ENCODE measurements at regions not wholly inside any gene's neighbourhood (a gene's known extent, or its start where the extent isn't known, plus 50 kb on each side); places are given as distances from the start of the nearest gene placed in this dataset.

GRCh38 chr2:7594211-7594610, 677.0 kb downstream of the RNF144A start:
- H3K27ac ChIP-seq (ENCODE audit: low read length): no peak overlapping the region
- no peaks in the 10 kb centered on the region for H3K9me3 ChIP-seq (ENCODE audit: insufficient read depth, low read depth, low read length)
- no peaks in the 10 kb centered on the region for H3K4me1 ChIP-seq (ENCODE audit: insufficient read depth, low read length)
- H3K36me3 ChIP-seq (ENCODE audit: insufficient read depth, low read depth, low read length): no peaks in the 10 kb centered on the region
- no peaks in the 10 kb centered on the region for H3K27me3 ChIP-seq (ENCODE audit: insufficient read depth, low read length)
- no peak overlapping the region for H3K9ac ChIP-seq (ENCODE audit: low read depth, low read length)
- H3K4me3 ChIP-seq (ENCODE audit: low read length): no peak overlapping the region

DNA sequence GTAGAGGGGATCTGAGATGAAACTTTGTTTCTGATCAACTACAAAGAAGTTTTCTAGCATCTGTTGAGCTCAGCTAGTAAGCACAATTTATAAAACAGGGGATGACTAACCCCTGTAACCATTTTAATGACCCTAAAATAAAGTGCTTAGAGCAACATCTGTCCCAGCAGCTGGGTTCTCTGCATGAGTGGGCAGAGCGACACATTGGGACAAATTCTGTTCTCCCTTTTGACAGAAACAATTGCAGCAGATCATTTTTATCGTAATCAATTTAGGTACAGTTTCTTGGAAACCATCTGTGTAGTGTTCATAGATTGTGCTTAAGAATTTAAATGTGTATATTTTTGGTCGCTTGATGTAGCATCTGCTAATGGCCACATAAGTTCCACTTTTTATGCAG, 678.0 kb downstream of the RNF144A start:
- no peaks in the 10 kb centered on the region for H3K36me3 ChIP-seq (ENCODE audit: insufficient read depth, low read depth, low read length)
- no peak overlapping the region for H3K9ac ChIP-seq (ENCODE audit: low read depth, low read length)
- no peaks in the 10 kb centered on the region for H3K9me3 ChIP-seq (ENCODE audit: insufficient read depth, low read depth, low read length)
- no peak overlapping the region for H3K27ac ChIP-seq (ENCODE audit: low read length)
- no peak overlapping the region for H3K4me3 ChIP-seq (ENCODE audit: low read length)
- no peaks in the 10 kb centered on the region for H3K4me1 ChIP-seq (ENCODE audit: insufficient read depth, low read length)
- no peaks in the 10 kb centered on the region for H3K27me3 ChIP-seq (ENCODE audit: insufficient read depth, low read length)

DNA sequence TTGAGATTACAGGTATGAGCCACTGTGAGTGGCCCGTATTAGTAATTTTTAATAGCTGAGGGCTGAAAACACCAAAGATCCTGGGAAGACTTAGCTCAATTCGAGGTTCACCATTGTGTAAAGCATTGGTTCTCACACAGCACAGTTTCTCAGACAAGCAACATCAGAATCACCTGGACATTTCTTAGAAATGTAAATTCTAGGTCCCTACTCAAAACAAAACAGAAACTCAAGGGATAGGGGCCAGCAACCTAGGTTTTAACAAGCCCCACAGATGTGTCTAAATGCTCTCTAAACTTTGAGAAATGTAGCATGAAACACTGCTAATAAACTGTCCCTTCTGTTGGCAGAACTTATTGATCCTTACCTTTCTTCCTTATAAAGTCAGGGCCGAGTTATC, 681.2 kb downstream of the RNF144A start:
- Histone ChIP-seq H3K27me3 (ENCODE audit: insufficient read depth, low read length) (no peaks in the 10 kb centered on the region), H3K9ac (ENCODE audit: low read depth, low read length) (no peak overlapping the region), H3K4me1 (ENCODE audit: insufficient read depth, low read length) (no peaks in the 10 kb centered on the region), H3K27ac (ENCODE audit: low read length) (no peak overlapping the region), H3K9me3 (ENCODE audit: insufficient read depth, low read depth, low read length) (no peaks in the 10 kb centered on the region), H3K36me3 (ENCODE audit: insufficient read depth, low read depth, low read length) (no peaks in the 10 kb centered on the region), H3K4me3 (ENCODE audit: low read length) (no peak overlapping the region)

GRCh38 chr2:7599462-7600258, 682.4 kb downstream of the RNF144A start:
- Histone ChIP-seq H3K9me3 (ENCODE audit: insufficient read depth, low read depth, low read length) (no peaks in the 10 kb centered on the region), H3K27ac (ENCODE audit: low read length) (no peak overlapping the region), H3K9ac (ENCODE audit: low read depth, low read length) (no peak overlapping the region), H3K4me1 (ENCODE audit: insufficient read depth, low read length) (no peaks in the 10 kb centered on the region), H3K36me3 (ENCODE audit: insufficient read depth, low read depth, low read length) (no peaks in the 10 kb centered on the region), H3K4me3 (ENCODE audit: low read length) (no peak overlapping the region), H3K27me3 (ENCODE audit: insufficient read depth, low read length) (no peaks in the 10 kb centered on the region)

DNA sequence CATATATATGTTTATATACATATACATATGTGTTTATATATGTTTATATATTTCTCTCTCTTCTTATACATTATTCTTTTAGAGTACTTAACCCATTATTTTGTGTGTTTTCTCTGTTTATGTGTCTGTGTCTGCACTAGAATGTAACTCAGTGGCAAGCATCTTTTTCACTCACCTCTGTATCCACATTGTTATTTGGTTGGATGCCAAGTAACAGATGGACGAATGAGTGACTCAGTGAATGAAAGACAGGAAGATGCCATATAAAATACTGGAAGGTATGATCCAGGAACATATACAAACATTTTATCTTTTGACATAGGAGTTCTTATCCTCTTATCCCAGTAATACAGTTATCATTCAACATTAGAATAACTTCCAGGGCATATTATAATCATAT, 684.8 kb downstream of the RNF144A start:
- H3K9ac ChIP-seq (ENCODE audit: low read depth, low read length): no peak overlapping the region
- H3K27me3 ChIP-seq (ENCODE audit: insufficient read depth, low read length): no peaks in the 10 kb centered on the region
- no peaks in the 10 kb centered on the region for H3K4me1 ChIP-seq (ENCODE audit: insufficient read depth, low read length)
- no peaks in the 10 kb centered on the region for H3K36me3 ChIP-seq (ENCODE audit: insufficient read depth, low read depth, low read length)
- H3K9me3 ChIP-seq (ENCODE audit: insufficient read depth, low read depth, low read length): no peaks in the 10 kb centered on the region
- H3K4me3 ChIP-seq (ENCODE audit: low read length): no peak overlapping the region
- no peak overlapping the region for H3K27ac ChIP-seq (ENCODE audit: low read length)

- Histone ChIP-seq H3K9me3 (ENCODE audit: insufficient read depth, low read depth, low read length) (no peaks in the 10 kb centered on the region), H3K9ac (ENCODE audit: low read depth, low read length) (no peak overlapping the region), H3K4me3 (ENCODE audit: low read length) (no peak overlapping the region), H3K4me1 (ENCODE audit: insufficient read depth, low read length) (no peaks in the 10 kb centered on the region), H3K36me3 (ENCODE audit: insufficient read depth, low read depth, low read length) (no peaks in the 10 kb centered on the region), H3K27ac (ENCODE audit: low read length) (no peak overlapping the region), H3K27me3 (ENCODE audit: insufficient read depth, low read length) (no peaks in the 10 kb centered on the region)
Measured at GRCh38 chr2:7604456-7604855, 687.2 kb downstream of the RNF144A start.

- no peak overlapping the region for H3K4me3 ChIP-seq (ENCODE audit: low read length)
- no peaks in the 10 kb centered on the region for H3K4me1 ChIP-seq (ENCODE audit: insufficient read depth, low read length)
- H3K9me3 ChIP-seq (ENCODE audit: insufficient read depth, low read depth, low read length): no peaks in the 10 kb centered on the region
- H3K27ac ChIP-seq (ENCODE audit: low read length): no peak overlapping the region
- H3K36me3 ChIP-seq (ENCODE audit: insufficient read depth, low read depth, low read length): no peaks in the 10 kb centered on the region
- H3K9ac ChIP-seq (ENCODE audit: low read depth, low read length): no peak overlapping the region
- no peaks in the 10 kb centered on the region for H3K27me3 ChIP-seq (ENCODE audit: insufficient read depth, low read length)
Measured at GRCh38 chr2:7607441-7608173, 690.4 kb downstream of the RNF144A start.

DNA sequence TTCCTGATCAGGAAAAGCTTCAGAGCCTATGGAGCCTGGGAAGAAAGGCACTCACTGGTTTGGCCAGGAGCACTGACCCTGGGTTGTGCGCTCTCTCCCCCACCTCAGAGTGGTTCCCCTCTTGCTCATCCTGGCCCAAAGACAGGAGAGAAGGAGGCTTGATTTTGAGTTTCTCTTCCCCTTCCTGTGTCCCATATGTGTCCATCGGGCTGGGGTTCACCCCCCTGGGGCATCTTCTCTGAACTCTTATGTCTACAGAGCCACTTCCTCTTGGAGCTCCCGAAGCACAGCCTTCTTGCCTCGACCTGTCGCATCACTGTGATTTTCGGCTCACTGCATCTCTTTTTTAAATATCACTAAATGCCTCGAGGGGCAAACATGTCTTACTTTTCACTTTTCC, 692.3 kb downstream of the RNF144A start:
- H3K4me1 ChIP-seq (ENCODE audit: insufficient read depth, low read length): no peaks in the 10 kb centered on the region

GRCh38 chr2:7609974-7610373, 692.8 kb downstream of the RNF144A start:
- no peak overlapping the region for H3K4me3 ChIP-seq (ENCODE audit: low read length)
- no peaks in the 10 kb centered on the region for H3K9me3 ChIP-seq (ENCODE audit: insufficient read depth, low read depth, low read length)
- no peaks in the 10 kb centered on the region for H3K27me3 ChIP-seq (ENCODE audit: insufficient read depth, low read length)
- H3K27ac ChIP-seq (ENCODE audit: low read length): no peak overlapping the region
- H3K36me3 ChIP-seq (ENCODE audit: insufficient read depth, low read depth, low read length): no peaks in the 10 kb centered on the region
- H3K4me1 ChIP-seq (ENCODE audit: insufficient read depth, low read length): no peaks in the 10 kb centered on the region
- no peak overlapping the region for H3K9ac ChIP-seq (ENCODE audit: low read depth, low read length)

More for the DNA sequence above, 692.3 kb downstream of the RNF144A start:
- no peak overlapping the region for H3K4me3 ChIP-seq (ENCODE audit: low read length)
- H3K9ac ChIP-seq (ENCODE audit: low read depth, low read length): no peak overlapping the region
- no peaks in the 10 kb centered on the region for H3K36me3 ChIP-seq (ENCODE audit: insufficient read depth, low read depth, low read length)
- H3K27ac ChIP-seq (ENCODE audit: low read length): no peak overlapping the region
- no peaks in the 10 kb centered on the region for H3K9me3 ChIP-seq (ENCODE audit: insufficient read depth, low read depth, low read length)
- no peaks in the 10 kb centered on the region for H3K27me3 ChIP-seq (ENCODE audit: insufficient read depth, low read length)

DNA sequence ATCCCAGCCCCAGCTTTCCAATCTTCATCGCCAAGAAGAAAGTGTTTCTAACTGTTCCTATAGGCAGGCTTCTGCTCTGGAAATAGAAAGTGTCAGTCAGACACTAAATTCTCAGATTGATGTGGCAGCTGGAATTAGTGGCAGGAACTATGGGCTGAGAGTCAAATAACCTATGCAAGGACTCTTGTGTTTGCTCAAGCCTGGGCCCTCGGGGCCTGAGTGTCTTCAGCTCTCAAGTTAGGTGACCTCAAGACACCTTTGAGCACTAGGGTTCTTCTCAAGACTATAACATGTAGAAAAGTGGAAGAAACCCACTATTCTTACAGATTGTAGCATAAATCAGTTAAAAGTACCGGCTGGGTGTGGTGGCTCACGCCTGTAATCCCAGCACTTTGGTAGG, 694.5 kb downstream of the RNF144A start:
- Histone ChIP-seq H3K27ac (ENCODE audit: low read length) (no peak overlapping the region), H3K4me1 (ENCODE audit: insufficient read depth, low read length) (no peaks in the 10 kb centered on the region), H3K9ac (ENCODE audit: low read depth, low read length) (no peak overlapping the region), H3K27me3 (ENCODE audit: insufficient read depth, low read length) (no peaks in the 10 kb centered on the region), H3K9me3 (ENCODE audit: insufficient read depth, low read depth, low read length) (no peaks in the 10 kb centered on the region), H3K36me3 (ENCODE audit: insufficient read depth, low read depth, low read length) (no peaks in the 10 kb centered on the region), H3K4me3 (ENCODE audit: low read length) (no peak overlapping the region)

DNA sequence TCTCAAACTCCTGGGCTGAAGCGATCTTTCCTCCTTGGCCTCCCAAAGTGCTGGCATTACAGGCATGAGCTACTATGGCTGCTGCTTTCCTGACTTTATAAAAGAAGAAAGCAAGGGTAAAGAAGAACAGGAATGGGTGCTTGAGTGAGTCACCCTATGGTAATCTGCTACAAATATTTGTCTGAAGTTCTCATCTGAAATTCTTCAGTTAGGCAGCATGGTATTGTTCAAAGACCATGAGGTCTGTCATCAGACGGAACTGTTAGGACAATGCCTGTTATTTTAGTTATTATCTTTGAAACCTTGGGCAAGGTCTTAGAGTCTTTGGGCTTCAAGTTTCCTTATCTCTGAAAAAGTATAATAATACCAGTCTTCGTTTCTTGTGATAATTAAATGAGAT, 695.8 kb downstream of the RNF144A start:
- H3K4me3 ChIP-seq (ENCODE audit: low read length): no peak overlapping the region
- H3K4me1 ChIP-seq (ENCODE audit: insufficient read depth, low read length): no peaks in the 10 kb centered on the region
- no peaks in the 10 kb centered on the region for H3K27me3 ChIP-seq (ENCODE audit: insufficient read depth, low read length)
- no peak overlapping the region for H3K27ac ChIP-seq (ENCODE audit: low read length)
- H3K9ac ChIP-seq (ENCODE audit: low read depth, low read length): no peak overlapping the region
- H3K36me3 ChIP-seq (ENCODE audit: insufficient read depth, low read depth, low read length): no peaks in the 10 kb centered on the region
- H3K9me3 ChIP-seq (ENCODE audit: insufficient read depth, low read depth, low read length): no peaks in the 10 kb centered on the region

DNA sequence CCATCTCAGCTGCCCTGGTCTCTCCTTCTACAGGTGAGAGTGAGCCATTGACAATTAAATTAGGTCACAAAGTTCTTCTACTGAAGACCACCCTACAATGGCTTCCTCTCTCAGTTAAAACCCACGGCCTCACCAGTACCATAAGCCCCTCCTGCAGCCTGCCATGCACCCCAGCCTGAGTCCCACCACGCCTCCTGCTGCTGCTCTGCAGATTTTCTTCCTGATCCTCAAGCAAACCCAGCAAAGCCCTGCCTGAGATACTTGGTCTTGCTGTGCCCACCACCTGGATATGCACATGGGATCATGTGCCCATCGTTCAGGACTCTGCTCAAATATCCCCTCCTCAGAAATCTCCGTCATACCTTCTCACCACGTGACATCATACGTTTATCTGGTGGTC, 696.6 kb downstream of the RNF144A start:
- H3K27me3 ChIP-seq (ENCODE audit: insufficient read depth, low read length): no peaks in the 10 kb centered on the region
- H3K4me1 ChIP-seq (ENCODE audit: insufficient read depth, low read length): peaks cover 3% of the 10 kb centered on the region
- H3K4me3 ChIP-seq (ENCODE audit: low read length): no peak overlapping the region
- H3K9ac ChIP-seq (ENCODE audit: low read depth, low read length): no peak overlapping the region
- no peaks in the 10 kb centered on the region for H3K36me3 ChIP-seq (ENCODE audit: insufficient read depth, low read depth, low read length)
- no peak overlapping the region for H3K27ac ChIP-seq (ENCODE audit: low read length)
- H3K9me3 ChIP-seq (ENCODE audit: insufficient read depth, low read depth, low read length): no peaks in the 10 kb centered on the region
